RPMI7951 (cell line): ENCODE measurements at regions not wholly inside any gene's neighbourhood (a gene's known extent, or its start where the extent isn't known, plus 50 kb on each side); places are given as distances from the start of the nearest gene placed in this dataset.

Experiments
- DNase-seq: peaks from one replicate; pipeline ENCODE4 v3.0.0-alpha.2; 2012; ENCODE audit warnings: low read depth

DNA sequence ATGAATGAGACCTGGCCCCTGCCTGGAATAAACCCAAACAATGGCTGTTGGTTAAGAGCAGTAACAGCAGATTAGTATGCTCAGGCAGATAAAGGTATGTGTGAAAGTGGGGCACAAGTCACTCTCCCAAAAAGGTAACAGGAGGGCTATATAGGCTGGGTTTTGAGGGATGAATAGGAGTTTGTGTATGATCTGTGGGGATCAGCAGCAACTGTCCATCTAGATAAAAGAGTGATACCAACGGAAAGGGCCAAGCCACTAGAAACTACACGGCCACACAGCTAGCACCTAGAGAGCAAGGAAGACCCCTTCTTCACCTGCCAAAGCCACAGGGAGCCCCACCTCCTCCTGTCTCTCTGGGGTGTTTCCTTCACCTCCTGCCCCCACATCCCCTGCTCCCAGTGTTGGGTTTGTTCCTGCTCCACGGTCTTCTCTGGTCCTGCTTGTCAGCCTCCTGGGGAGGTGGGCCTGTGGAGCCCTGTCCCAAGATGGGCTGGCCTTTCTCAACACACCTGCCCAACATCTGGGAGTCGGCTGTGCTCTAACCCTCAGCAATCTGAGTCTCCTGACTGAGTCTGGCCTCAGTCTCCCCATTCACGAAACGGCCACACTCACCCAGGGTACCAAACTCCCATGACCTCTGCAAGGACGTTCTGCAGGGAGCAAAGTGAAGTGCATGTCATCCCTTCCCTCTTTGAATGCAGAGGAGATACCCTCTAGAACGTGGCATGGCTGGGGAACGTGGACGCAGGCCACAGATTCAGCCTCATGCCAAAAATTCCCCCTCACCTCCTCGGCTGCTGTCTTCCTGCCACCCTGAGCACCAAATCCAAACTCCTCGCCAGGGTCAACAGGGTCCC is 108.2 kb downstream of the NCOR2 start:
- DNase-seq: no peak

DNA sequence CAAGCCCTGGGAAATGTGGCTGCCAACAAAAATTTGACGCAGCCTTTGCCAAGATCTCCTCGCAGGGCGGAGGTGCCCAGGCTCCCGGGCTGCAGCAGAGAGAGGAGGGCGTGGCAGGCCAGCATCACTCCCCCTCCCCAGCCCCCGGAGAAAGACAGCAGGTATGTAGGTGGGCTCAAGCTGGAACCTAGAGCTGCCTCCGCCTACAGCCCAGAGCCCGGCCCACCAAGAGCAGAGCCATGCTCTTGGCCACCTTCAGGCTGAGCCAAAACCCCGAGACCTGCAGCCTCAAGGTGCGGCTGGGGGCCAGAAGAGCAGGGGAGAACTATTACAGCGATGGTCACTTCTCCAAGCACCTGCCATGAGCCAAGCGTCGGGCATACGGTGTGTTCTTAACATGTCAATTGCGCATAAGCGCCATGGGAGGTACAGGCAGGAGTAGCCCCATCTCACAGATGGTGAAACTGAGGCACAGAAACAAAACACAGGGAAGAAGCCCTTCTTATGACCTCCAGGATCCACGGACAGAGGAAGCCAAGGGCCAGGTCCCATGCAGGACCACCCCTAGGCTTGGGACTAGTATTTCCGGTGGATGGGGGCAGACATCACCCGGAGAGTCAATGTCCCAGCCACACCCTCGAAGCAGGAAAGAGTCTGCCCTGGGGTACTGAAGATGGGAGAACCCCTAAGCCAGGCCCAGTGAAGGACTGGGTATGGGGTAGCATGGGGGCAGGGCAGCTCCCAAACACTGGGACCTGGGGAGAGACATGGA is 109.0 kb downstream of the NCOR2 start:
- no peak for DNase-seq

DNA sequence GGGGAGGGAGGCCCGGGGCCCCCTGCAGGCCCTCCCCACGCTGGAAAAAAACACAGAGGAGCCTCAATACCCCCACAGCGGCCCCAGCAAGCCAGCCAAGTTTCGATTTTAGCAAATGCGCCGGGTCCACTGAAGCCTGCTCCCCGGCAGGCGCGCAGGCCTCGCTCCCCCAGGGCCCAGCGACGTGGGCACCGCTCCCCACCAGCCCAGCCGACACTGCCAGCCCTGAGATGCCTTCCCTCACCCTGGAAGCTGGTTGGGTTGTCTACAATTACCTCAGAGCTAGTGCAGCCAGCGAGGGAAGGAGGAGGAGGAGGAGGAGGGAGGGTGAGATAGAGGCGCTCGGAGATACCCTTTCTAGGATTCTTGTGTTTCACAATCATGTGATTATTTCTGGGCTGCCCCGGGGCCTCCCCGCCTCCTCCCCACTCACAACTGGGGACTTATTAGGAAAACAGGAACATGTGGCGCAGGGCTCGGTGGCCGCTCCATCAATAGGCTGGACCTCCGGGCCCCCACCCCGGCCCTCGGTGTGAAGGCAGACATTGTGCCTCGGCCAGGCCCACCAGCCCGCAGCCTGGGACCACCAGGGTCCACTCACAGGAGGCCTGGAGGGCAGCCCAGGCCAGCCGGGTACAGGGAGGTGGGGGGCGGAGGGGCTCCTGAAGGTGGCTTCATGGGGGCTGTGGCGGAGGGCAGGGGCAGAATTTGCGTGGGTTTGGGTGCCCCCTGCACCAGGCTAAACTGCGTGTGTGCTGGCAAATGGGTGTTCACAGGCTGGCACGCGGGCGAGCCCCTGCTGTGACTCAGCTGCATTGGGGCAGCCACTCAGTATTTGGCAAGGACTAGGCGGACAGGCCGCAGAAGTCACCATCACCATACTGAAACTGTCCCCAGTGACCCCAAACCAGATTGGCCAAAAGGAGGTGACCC is 109.9 kb downstream of the NCOR2 start:
- peak; percentile 86 for DNase-seq

DNA sequence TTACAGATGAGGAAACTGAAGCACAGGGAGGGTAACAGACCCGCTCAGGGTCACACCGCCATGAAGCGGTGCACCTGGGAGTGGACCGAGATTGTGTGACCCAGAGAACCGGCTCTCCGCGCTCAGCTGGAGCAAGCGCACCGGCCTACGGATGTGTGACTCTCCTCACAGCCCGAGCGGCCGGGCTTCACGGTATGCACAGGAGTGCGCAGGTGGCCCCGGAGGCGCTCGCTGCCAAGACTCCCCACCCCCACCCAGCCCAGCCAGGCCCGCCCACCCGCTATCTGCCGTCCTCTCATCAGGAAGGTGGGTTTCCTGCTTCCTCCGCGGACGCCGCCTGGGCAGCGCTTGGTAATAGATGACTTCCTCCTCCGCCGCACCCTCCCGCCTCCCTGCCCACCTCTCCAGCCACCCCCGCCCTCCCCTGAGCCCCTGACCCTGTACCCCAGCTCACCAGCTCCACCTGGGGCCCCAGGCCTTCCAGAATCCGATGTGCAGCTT is 110.7 kb downstream of the NCOR2 start:
- DNase-seq: no peak

DNA sequence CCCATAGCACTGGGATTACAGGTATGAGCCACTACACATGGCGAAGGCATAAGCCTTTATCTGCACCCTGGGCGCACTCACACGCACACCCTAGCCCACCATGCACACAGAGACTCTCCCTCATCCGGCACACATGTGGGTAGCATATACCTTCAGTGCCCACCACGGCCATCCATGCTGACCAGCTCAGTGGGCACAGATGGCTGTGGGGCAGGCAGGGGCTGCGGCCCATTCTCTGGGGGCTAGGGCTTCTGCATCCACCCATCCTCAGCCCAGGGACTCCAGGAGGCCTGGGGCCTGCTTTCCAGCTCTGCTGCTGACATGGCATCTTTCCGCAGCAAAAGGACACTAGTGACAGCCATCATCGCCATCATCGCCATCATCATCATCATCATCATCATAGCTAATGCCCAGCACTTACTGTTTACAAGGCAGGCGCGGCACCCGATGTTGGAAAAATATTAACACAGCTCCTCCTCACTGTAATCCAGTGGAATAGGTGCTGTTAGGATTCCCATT is 111.2 kb downstream of the NCOR2 start:
- DNase-seq: no peak

DNA sequence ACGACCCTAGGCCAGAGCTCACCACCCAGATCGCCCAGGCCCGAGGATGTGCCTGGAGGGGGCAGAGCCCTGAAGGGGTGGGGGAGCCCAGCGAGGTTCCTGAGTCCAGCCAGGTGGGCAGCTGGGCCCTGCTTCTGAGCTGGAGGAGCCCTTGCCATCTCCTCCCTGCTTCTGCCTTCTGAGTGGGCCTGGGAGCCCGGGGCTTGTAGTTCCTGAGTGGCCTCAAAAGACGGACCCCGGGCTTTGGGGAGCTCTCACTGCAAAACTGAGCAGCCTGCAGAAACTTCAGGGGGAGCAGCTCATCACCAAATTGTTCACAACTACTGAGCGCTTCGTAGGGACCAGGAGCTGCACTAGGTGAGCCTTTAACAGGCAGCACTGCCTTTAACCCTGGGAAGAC is 112.1 kb downstream of the NCOR2 start:
- no peak for DNase-seq

DNA sequence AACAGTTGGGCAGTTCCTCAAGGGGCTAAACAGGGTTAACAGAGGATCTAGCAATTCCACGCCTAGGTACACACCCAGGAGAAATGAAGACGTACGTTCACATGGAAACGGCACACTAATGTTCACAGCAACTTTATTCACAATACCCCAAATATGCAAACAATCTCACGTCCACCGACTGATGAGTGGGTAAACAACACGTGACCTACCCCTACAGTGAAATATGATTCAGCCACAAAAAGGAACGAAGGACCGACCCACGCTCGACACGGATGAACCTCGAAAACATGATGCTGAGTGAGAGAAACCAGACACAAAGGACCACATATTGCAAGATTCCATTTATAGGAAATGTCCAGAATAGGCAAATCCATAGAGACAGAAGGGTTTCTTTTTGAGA is 112.7 kb downstream of the NCOR2 start:
- DNase-seq: no peak

DNA sequence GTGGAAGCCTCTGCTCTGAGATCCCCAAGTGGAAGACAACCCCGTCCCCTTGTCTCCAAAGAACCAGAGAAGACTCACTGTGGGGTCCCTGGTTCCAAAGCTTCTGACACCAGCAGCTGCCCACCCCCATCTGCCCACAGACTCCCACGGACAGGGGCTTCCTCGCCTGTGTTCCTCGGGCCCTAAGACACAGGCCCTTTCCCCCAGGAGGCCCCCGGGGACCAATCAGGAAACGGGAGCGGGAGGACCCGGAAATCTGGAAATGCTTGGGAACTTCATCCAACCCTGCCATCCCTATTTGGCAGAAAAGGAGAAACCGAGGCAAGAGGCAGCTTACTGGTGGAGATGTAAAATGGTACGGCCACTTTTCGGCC is 113.1 kb downstream of the NCOR2 start:
- no peak for DNase-seq

DNA sequence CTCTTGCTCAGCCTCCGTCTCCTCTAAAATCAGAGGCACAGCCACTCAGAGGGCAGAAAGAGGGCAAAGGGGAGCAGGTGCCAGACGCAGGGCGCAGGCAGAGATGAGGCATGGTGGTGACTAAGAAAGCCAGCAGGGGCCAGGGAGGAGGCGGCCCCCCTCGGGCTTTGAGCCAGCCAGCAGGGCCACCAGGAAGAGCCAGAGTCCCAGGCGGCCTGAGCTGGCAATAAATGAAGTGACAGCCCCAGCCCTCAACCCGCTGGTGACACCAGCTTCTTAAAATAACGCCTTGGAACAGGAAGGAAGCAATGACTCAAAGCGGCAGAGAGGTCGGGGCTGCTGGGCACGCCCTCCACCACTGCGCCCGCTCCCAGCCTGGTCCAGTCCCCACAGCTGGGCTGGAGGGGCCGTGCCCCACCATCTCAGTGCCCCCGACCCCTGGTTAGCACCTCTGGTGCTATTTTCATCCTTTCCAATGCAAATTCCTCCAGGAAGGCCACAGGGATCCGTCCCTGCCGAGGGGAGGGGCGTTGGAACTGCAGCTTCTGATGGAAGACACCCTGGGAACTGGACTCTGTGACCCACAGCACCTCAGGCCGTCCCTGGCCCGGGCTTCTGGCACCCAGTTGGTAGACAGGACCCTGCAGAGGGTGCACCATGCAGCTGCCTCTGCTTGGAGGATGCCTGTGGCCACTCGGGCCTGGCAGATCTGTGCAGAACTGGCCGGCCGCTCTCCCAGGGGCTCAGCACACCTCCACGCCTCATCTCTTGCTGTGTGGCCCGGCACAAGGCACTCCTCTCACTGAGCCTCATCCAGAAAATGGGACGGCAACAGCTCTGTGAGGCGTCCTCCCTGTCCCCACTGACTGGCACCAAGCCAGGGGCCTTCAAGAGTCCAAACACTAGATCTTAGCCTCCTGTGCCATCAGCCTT is 113.7 kb downstream of the NCOR2 start:
- peak; percentile 91 for DNase-seq

DNA sequence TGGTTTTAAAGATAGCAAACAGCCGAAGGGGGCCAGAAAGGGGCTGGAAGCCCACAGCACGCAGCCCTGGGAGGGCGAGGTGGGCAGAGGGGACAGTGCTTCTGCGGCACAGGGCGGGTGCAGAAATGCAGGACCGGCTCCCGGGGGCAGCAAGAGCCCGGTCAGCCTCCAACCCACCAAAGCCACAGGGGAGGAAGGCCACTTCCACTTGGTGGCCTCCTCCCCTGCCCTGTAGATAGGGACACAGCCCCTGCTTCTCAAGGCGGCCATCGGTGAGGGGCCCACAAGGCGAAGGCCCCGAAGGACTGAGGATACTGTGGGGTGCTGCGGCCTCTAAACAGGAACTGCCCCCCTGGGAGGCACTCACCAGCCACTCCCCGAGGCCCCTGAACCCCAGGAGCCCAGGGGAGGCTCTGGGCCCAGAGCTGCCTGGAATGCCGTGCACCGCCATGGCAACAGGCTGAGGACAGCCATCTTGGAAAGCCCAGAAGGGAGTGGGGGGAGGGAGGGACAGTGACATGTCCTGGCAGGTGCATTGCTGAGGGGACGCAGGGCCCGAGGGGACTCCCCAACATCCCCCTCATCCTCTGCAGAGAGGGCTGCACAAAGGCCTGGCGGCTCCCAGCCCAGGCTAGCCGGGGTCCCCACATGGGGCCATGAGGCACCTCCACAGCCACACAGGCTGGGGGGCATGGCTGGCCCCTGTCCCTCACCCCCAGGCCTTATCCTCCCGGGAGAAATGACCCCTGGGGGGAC is 114.7 kb downstream of the NCOR2 start:
- no peak for DNase-seq

DNA sequence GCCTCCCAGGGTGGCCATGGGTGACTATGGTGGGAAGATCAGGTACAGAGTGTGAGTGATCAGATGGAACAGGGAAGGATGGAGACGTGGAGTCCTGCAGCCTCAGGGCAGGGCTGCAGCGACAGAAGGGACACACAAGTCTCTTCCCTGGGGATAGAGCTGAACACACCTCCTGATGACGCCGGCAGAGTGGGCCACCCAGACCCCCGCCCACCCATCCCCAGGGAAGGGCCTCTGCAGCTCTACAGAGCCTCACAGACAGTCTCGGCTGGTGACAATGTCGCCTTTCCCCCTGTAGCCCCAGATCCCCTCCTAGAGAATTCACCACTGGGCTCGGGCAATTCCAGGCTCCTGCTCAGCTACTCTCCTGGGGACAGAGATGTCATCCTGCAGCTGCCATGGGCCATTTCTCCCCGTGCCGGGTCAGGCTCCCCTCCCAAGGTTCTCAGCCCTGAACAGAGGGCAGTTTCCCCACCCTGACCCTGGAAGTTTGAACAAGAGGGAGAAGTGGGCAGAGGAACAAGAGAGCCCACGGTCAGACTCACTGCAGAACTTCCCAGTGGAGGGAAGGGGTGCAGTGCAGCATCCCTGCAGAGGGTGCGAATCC is 115.7 kb downstream of the NCOR2 start:
- DNase-seq: no peak

DNA sequence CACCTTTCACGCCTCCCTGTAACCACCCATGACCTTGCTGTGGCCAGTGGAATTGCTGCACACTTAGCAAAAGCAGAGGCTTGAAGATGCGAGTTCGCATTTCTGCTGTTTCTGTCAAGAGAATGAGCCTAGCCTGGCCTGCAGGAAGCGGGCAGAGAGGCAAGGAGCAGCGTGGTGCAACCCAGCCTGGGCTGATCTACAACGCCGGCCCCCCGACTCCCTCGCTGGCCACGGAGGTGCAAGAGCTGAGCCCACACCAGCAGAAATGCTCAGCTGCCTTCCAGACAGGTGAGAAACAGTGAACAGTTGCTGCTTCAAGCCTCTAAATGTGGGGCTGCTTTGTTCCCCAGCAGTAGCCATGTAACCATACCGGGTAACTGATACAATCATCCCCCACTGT is 116.4 kb downstream of the NCOR2 start:
- DNase-seq: no peak

DNA sequence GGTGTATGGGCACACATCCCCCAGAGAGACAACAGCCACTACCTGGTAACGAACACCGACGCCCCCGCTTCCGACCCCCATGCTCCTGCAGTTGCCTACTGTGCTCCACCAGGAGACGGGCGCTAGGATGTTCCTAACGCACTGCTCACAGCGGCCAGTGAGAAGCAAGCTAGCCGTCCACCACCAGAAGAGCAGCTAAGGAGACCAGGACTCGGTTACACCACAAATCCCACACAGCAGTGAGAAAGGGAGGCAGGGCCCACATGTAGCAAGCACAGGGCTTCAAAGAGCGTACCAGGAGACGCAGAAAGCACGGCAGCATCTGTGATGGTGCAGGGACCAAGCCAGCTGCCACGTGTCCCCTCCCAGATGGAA is 117.0 kb downstream of the NCOR2 start:
- no peak for DNase-seq

DNA sequence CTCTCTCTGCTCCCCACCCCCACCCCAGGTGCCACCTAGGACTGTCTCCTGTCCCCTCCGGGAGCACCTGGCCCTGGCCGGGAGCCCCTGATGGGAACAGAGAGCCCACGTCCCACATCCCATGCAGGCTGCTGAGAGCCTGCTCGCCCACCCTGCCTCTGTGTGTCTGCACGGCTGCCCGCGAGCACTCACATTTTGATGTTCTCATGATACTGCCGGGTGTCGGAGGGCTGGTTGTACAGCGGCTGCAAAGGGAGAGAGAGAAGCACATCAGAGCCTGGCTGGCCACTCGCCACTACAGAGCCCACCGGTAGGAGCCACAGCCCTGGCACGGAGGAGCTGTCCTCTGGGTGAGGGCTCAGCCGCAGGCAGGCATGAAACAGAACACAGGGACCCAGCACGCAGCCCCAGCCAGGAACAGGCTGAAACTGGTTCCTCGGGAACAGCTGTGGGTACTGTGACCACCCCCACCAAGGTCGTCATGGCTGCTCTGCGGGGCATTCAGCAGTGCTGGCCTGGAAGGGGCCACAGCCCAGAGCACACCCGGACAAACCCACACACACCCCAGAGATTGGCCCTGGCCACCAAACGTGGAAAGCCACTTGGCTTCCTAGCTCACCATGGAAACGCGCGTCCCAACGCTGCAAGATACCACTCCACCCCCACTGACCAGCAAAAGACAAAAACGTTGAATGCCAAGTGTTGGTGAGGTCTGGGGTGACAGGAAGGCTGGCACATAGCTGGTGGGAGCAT is 117.6 kb downstream of the NCOR2 start:
- no peak for DNase-seq

DNA sequence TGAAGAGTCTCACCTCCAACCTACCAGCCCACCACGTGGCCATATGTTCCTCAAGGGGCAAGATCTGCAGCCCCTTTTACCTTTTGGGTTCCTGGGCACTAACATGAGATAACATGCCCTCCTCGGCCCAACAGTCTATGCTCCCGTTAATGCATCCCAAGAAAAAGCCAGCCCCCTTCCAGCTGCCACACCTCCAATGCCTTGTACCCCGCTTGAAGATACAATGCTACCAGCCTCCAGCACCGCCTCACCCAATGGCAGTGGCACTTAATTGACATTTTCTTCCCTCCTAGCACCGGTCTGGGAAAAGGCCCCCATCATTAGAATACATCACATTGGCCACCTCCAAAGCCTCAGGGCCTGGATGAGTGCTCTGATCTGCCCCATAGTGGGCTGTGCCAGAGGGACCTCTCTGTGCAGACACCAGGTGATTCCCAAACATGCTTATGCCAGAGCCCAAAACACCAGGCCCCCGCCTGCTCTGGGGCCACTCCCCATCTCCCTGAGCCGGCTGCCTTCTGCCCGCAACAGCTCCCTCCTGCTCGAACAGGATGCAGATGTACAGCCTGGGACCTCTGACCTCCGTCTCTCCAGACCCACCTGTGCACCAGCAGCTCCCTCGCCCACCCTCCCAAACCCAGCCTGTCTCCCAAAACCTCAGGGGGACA is 118.3 kb downstream of the NCOR2 start:
- DNase-seq: no peak

DNA sequence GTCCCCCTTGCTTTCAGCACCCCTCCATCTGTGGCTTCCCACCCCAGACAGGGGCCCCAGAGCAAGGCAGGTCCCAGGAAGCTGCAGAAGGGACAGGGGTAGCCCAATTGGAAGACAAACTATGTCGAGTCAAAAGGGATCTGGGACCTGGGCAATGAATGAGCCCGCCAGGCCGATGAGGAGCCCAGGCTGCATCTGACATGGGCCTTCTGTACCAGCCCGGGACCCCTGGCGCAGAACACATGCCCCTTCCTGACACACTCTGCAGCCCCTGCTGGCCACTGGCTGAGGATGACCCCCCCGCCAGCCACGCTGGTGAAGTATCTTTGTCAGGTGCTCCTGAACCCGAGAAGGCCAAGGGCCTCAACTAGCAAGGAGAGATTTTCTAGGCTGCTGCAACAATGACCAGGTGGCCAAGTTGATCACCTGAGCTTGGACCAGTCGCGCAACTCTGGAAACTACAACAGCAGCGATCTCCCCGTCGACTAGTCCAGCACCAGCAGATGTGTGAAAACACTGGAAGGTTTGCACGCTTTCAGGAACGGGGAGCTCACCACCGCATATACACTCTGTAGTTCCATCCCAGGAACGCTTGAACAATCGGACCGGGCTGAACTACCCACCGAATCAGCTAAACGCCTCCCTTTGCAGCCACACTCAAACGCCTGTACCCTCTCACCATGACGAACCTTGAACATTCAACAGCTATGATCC is 119.0 kb downstream of the NCOR2 start:
- no peak for DNase-seq

DNA sequence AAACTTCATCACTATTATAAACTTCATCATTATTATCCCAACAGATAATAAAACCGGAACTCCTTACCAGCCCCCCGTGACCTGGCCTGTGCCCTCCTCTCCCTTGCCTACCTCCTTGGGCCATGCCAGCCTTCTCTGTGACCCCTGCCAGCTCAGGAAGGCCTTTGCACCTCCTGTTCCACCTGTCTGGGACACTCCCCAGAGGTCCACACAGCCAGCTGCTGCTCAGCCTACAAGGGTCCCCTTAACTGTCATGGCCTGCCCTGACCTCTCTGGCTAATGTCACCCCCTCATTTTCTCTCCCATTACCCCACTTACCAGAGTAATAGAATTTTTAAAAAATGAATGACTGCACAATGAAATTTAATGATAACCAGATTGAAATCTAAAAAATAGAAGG is 121.0 kb downstream of the NCOR2 start:
- DNase-seq: no peak

DNA sequence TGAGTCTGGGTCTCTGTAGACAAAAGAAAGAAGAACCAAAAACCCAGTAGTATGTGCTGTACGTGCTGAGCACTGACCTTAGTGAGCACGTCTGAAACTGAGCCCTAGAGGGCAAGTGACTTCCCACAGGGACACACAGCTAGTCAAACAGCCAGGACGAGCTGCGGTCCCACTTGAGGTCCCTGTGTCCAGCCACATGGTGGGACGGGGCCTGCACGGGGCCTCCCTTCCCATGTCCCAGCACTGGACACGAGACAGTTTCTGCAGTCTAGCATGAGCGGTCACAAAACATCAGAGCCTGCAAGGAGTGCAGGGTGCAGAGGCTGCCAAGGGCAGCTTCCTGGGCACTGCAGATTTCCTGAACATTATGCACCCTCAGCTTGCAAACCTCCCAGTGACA is 121.6 kb downstream of the NCOR2 start:
- no peak for DNase-seq
